Middle frontal gyrus (tissue), 1 donor: ENCODE measurements at regions not wholly inside any gene's neighbourhood (a gene's known extent, or its start where the extent isn't known, plus 50 kb on each side); places are given as distances from the start of the nearest gene placed in this dataset.

Experiments
- DNase-seq: peaks from one replicate; pipeline ENCODE4 v3.0.0-alpha.2; 2015; ENCODE audit warnings: low spot score; ENCODE audit errors: extremely low spot score

- no peak for DNase-seq
Observed at GRCh38 chr4:166259081-166259480, 386.0 kb downstream of the TLL1 start.

GRCh38 chr4:166274136-166274761 lies 401.2 kb downstream of the TLL1 start:
- DNase-seq, result no peak

- DNase-seq, result no peak
Observed at GRCh38 chr4:166274775-166275174, 401.7 kb downstream of the TLL1 start.

DNA sequence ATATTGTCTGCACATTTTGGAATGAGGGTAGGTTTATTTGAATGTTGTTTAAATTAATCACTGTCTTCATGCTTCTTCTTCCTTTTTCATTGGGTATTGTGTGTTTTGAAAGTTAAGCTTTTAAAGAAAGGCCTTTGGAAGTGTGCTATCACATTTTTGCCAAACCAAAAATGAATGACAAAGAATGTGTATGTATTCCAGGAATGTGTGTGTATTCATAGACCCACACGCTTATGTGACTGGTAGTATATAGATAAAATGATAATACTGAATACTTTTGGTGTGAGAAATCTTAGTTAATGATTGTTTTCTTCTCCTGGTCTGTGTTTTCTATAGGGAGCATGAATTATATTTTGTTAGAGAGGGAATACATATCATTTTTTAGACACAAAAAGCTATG lies 404.4 kb downstream of the TLL1 start:
- DNase-seq, result no peak

- DNase-seq, result no peak
Observed at GRCh38 chr4:166277853-166278252, 404.8 kb downstream of the TLL1 start.

DNA sequence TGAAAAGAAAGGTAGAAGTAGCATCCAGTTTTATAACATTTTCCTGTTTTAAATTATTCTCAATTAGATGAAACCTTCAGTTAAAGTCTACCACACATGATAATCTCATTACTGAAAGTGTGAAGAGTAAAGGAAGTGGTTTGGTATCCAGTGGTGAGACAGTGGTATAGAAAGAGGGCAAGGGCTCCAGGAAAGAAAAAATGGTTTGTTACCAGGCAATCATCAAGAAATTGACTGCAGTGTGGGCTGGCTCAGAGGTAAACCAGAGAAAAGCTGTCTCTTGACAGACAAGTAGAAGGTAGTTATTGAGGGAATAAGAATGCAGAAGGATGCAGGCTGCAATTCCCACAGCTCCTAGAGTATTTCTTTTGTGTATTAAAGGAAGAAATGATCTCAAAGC lies 406.2 kb downstream of the TLL1 start:
- no peak for DNase-seq

GRCh38 chr4:166280642-166281041 lies 407.6 kb downstream of the TLL1 start:
- DNase-seq, result no peak

- no peak for DNase-seq
Observed at GRCh38 chr4:166282081-166282770, 409.2 kb downstream of the TLL1 start.

- no peak for DNase-seq
Observed at GRCh38 chr4:166284221-166284620, 411.2 kb downstream of the TLL1 start.

- no peak for DNase-seq
Observed at GRCh38 chr4:166290426-166290825, 417.4 kb downstream of the TLL1 start.

GRCh38 chr4:166293556-166293955 lies 420.5 kb downstream of the TLL1 start:
- DNase-seq, result no peak

DNA sequence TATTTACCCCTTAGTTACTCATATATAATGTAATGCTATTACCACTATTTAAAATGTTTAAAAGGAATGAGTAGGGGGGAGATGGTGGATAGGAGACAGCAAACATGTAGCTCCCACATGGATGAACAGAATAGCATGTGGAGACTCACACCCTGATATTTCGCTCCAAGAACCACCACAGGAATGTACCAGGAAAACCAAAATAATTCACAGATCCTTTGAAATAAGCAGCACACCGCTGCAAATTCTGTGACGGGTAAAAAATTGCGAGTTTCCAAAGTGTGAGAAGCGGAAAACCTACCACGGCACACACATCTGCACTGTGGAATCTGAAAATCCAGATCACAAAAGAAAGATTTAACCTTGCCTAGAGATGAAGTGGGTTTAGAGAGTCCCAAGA lies 428.2 kb downstream of the TLL1 start:
- no peak for DNase-seq

DNA sequence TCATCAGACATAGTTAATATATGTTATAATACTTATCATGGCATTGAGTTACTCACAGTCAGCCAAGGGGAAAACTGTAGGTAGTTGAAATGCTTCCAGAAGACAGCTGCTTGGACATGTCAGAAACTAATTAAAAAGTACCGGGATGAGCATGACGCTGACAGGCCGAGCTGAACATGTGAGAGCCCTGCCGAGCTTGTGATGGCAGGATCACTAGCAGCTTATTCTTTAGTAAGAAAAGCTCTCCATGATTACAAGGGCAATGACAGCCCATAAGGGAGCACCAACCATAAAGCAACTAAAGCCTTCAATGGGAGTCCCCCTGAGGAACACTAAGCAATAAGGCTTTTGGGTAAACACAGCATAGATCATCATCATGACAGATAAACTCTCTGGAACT lies 435.6 kb downstream of the TLL1 start:
- DNase-seq, result no peak

GRCh38 chr4:166309286-166309685 lies 436.2 kb downstream of the TLL1 start:
- DNase-seq, result no peak

DNA sequence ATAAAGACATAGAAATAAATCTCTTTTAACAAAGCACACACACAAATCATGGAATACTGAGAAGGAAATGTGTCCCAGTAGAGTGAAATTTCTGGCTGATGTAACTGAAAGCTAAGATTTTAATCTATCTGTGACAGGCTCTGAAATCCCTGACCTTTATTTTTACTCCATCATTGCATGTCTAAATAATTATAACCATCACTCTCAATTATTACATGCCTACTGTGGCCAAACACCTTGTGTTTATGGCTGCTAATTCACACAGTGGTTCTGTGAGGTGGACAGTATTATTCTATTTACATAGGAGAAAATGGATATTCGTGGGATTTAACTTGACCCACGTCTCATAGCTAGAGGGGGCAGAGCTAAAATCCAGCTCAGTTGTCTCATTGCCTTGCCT lies 438.1 kb downstream of the TLL1 start:
- no peak for DNase-seq

GRCh38 chr4:166312166-166312565 lies 439.1 kb downstream of the TLL1 start:
- DNase-seq, result no peak

- DNase-seq, result no peak
Observed at GRCh38 chr4:166314902-166315301, 441.9 kb downstream of the TLL1 start.

DNA sequence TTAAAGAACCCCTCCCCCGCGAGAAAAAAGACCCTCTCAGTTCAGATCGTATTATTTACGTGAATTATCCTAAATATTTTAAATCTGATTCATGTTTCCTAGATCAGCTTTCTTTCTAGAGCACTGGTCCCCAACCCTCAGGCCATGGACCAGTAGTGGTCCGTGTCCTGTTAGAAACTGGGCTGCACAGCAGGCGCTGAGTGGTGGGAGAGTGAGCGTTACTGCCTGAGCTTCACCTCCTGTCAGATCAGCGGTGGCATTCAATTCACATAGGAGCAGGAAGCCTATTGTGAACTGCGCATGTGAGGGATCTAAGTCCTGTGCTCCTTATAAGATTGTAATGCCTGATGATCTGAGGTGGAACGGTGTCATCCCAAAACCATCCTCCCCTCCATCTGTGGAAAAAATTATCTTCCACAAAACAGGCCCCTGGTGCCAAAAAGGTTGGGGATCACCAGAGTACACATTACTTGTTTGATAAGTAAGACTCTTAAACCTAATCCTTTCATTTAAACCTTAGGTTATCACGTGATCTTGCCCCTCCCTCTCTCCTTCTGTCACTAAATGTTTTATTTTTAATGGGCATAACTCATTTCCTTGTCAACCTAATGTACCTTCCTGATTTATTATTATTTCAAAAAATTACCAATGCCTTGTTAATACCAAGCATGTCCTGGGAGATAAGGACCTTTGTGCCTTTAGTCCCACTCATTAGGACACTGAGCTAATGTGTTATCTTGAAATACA lies 442.9 kb downstream of the TLL1 start:
- no peak for DNase-seq

GRCh38 chr4:166318810-166319525 lies 445.9 kb downstream of the TLL1 start:
- DNase-seq, result no peak

DNA sequence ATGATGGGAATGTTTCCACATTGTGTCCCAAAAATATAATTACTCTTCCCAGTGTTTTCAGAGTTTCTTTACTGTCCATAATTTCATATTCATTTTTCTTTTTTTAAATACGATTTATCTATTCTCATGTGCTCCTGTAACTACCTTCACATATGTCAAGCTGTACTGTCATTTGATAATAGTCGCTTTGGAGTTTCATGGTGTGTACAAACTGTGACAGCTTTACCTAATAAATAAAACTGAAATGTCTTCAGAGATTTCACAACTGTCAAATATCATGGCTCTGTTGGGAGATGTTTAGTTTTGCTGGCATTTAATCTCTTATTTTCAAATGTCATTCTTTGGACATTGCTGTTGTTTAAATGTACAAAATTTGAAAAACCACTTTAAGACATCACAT lies 450.2 kb downstream of the TLL1 start:
- no peak for DNase-seq

DNA sequence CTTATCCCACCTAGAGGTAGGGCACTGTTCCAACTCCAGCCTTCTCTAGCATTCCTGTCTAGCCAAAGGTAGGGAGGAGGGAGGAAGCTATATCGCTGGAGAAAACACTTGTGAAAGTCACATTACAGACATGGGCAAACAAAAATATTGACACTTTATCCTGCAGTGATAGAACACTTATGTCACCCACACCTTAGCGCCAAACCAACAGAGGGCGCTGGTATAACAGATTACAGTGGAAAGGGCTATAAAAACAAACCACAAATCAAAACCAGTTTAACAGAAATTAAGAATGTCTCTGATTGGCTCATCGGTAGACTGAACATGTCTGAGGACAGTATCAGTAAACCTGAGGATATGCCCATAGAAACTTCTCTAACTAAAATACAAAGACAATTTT lies 451.3 kb downstream of the TLL1 start:
- no peak for DNase-seq
